ENCODE measurements at regions not wholly inside any gene's neighbourhood (a gene's known extent, or its start where the extent isn't known, plus 50 kb on each side); places are given as distances from the start of the nearest gene placed in this dataset.

- no peak for ATAC-seq
- TF ChIP-seq ARNTL (CRISPR knock-in tag; IDR thresholded peaks at IDR 0.05; ENCODE audit: borderline replicate concordance, low read depth) (no peak), BACH2 (CRISPR knock-in tag; IDR thresholded peaks at IDR 0.05; ENCODE audit: borderline replicate concordance) (no peak), ZNF8 (CRISPR knock-in tag; IDR thresholded peaks at IDR 0.05) (no peak), POU6F1 (CRISPR knock-in tag; IDR thresholded peaks at IDR 0.05; ENCODE audit: borderline replicate concordance, low read depth) (no peak), CREB5 (CRISPR knock-in tag; IDR thresholded peaks at IDR 0.05; ENCODE audit: low read depth) (no peak), RARB (CRISPR knock-in tag; IDR thresholded peaks at IDR 0.05) (no peak), PATZ1 (CRISPR knock-in tag; IDR thresholded peaks at IDR 0.05; ENCODE audit: borderline replicate concordance) (no peak), TSHZ2 (CRISPR knock-in tag; IDR thresholded peaks at IDR 0.05) (no peak), ZNF565 (CRISPR knock-in tag; conservative IDR thresholded peaks at IDR 0.05; ENCODE audit: low read depth) (no peak)
Observed at GRCh38 chr1:168833801-168834224, 104.8 kb upstream of the DPT start.

- ATAC-seq = no peak
- TF ChIP-seq PATZ1 (CRISPR knock-in tag; IDR thresholded peaks at IDR 0.05; ENCODE audit: borderline replicate concordance) = no peak
- no peak for TF ChIP-seq ESRRG (CRISPR knock-in tag; IDR thresholded peaks at IDR 0.05)
- no peak for TF ChIP-seq RARB (CRISPR knock-in tag; IDR thresholded peaks at IDR 0.05)
Observed at GRCh38 chr1:168834225-168834872, 105.3 kb upstream of the DPT start.

GRCh38 chr1:168835176-168835575 is 106.2 kb upstream of the DPT start:
- ATAC-seq = no peak
- TF ChIP-seq ZFP30 (CRISPR knock-in tag; IDR thresholded peaks at IDR 0.05) (no peak), ZNF8 (CRISPR knock-in tag; IDR thresholded peaks at IDR 0.05) (no peak), ZC3H10 (CRISPR knock-in tag; IDR thresholded peaks at IDR 0.05) (no peak), ARNTL (CRISPR knock-in tag; IDR thresholded peaks at IDR 0.05; ENCODE audit: borderline replicate concordance, low read depth) (no peak), ZFP3 (CRISPR knock-in tag; IDR thresholded peaks at IDR 0.05) (no peak)

- ATAC-seq = no peak
- TF ChIP-seq OSR1 (CRISPR knock-in tag; IDR thresholded peaks at IDR 0.05) (no peak), TOX (CRISPR knock-in tag; IDR thresholded peaks at IDR 0.05; ENCODE audit: borderline replicate concordance) (no peak), RARB (CRISPR knock-in tag; IDR thresholded peaks at IDR 0.05) (no peak), ESRRG (CRISPR knock-in tag; IDR thresholded peaks at IDR 0.05) (no peak), ARNTL (CRISPR knock-in tag; IDR thresholded peaks at IDR 0.05; ENCODE audit: borderline replicate concordance, low read depth) (no peak), GLIS3 (CRISPR knock-in tag; IDR thresholded peaks at IDR 0.05) (no peak), PPARA (CRISPR knock-in tag; IDR thresholded peaks at IDR 0.05; ENCODE audit: borderline replicate concordance) (no peak), TSHZ2 (CRISPR knock-in tag; IDR thresholded peaks at IDR 0.05) (no peak), ZC3H10 (CRISPR knock-in tag; IDR thresholded peaks at IDR 0.05) (no peak), PATZ1 (CRISPR knock-in tag; IDR thresholded peaks at IDR 0.05; ENCODE audit: borderline replicate concordance) (no peak), CSDC2 (CRISPR knock-in tag; IDR thresholded peaks at IDR 0.05) (no peak), ZNF565 (CRISPR knock-in tag; conservative IDR thresholded peaks at IDR 0.05; ENCODE audit: low read depth) (no peak)
Observed at GRCh38 chr1:168835791-168836190, 106.8 kb upstream of the DPT start.
